ENCODE measurements at regions not wholly inside any gene's neighbourhood (a gene's known extent, or its start where the extent isn't known, plus 50 kb on each side); places are given as distances from the start of the nearest gene placed in this dataset.

- no peak for TF ChIP-seq ZBTB43 (CRISPR knock-in tag; IDR thresholded peaks at IDR 0.05)
- no peak for TF ChIP-seq ZNF219 (CRISPR knock-in tag; IDR thresholded peaks at IDR 0.05; ENCODE audit: borderline replicate concordance)
- TF ChIP-seq TP53 (CRISPR knock-in tag; IDR thresholded peaks at IDR 0.05): no peak
- no peak for TF ChIP-seq ZNF263 (CRISPR knock-in tag; IDR thresholded peaks at IDR 0.05; ENCODE audit: low read depth)
- TF ChIP-seq ZNF416 (CRISPR knock-in tag; IDR thresholded peaks at IDR 0.05): no peak
- TF ChIP-seq KAT7 (CRISPR knock-in tag; IDR thresholded peaks at IDR 0.05; ENCODE audit: borderline replicate concordance): no peak
- no peak for TF ChIP-seq EMX1 (CRISPR knock-in tag; IDR thresholded peaks at IDR 0.05)
- TF ChIP-seq, protein P1, sequence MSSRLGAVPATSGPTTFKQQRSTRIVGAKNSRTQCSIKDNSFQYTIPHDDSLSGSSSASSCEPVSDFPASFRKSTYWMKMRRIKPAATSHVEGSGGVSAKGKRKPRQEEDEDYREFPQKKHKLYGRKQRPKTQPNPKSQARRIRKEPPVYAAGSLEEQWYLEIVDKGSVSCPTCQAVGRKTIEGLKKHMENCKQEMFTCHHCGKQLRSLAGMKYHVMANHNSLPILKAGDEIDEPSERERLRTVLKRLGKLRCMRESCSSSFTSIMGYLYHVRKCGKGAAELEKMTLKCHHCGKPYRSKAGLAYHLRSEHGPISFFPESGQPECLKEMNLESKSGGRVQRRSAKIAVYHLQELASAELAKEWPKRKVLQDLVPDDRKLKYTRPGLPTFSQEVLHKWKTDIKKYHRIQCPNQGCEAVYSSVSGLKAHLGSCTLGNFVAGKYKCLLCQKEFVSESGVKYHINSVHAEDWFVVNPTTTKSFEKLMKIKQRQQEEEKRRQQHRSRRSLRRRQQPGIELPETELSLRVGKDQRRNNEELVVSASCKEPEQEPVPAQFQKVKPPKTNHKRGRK (CRISPR knock-in tag; IDR thresholded peaks at IDR 0.05; ENCODE audit: borderline replicate concordance): no peak
- no peak for TF ChIP-seq RELA (CRISPR knock-in tag; IDR thresholded peaks at IDR 0.05; ENCODE audit: borderline replicate concordance)
- TF ChIP-seq ATF2 (CRISPR knock-in tag; IDR thresholded peaks at IDR 0.05; ENCODE audit: borderline replicate concordance, low read depth): no peak
- TF ChIP-seq, protein P2, sequence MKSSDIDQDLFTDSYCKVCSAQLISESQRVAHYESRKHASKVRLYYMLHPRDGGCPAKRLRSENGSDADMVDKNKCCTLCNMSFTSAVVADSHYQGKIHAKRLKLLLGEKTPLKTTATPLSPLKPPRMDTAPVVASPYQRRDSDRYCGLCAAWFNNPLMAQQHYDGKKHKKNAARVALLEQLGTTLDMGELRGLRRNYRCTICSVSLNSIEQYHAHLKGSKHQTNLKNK (CRISPR knock-in tag; IDR thresholded peaks at IDR 0.05): no peak
- no peak for TF ChIP-seq NFE2L1 (CRISPR knock-in tag; IDR thresholded peaks at IDR 0.05)
- no peak for TF ChIP-seq NR1H2 (CRISPR knock-in tag; IDR thresholded peaks at IDR 0.05)
These were observed 379.5 kb downstream of the ETS1 start (continued) for GRCh38 chr11:128207861-128208321.

DNA sequence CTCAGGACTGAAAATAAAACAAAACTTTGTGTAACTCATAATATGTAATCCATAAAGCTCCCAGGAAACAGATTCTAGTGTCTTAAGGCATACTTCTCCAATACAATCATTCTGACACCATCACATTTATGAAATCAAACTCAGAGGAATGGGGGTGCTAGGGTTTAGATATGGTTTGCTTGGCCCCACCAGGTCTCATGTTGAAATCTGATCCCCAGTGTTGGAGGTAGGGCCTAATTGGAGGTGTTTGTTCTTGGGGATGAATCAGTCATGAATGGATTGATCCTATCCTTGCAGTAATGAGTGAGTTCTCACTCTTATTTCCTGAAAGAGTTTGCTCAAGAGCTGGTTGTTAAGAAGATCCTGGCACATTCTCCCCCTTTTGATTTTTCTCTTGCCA, 380.9 kb downstream of the ETS1 start:
- POLR2A ChIA-PET: no interaction called here
- no peak for ATAC-seq

More for the DNA sequence above, 380.9 kb downstream of the ETS1 start:
- Mint-ChIP-seq H3K4me1 (no peaks in the 10 kb centered on the region), H3K27ac (no peak overlapping the region), H3K4me3 (no peak overlapping the region), H3K27me3 (ENCODE audit: low read depth) (no peaks in the 10 kb centered on the region), H3K36me3 (no peaks in the 10 kb centered on the region), H3K9me3 (peaks cover 6% of the 10 kb centered on the region; the same call in 1 of the 2 replicates)
- CTCF ChIA-PET: no interaction called here
- DNase-seq (ENCODE audit: low spot score): no peak
- TF ChIP-seq CREM (CRISPR knock-in tag; IDR thresholded peaks at IDR 0.05) (no peak), NR1H2 (CRISPR knock-in tag; IDR thresholded peaks at IDR 0.05) (no peak), AR (CRISPR knock-in tag; IDR thresholded peaks at IDR 0.05) (no peak), ETV6 (CRISPR knock-in tag; IDR thresholded peaks at IDR 0.05) (no peak), RELA (CRISPR knock-in tag; IDR thresholded peaks at IDR 0.05; ENCODE audit: borderline replicate concordance) (no peak), CBFB (CRISPR knock-in tag; IDR thresholded peaks at IDR 0.05; ENCODE audit: low read depth) (no peak)
- TF ChIP-seq, protein P3, sequence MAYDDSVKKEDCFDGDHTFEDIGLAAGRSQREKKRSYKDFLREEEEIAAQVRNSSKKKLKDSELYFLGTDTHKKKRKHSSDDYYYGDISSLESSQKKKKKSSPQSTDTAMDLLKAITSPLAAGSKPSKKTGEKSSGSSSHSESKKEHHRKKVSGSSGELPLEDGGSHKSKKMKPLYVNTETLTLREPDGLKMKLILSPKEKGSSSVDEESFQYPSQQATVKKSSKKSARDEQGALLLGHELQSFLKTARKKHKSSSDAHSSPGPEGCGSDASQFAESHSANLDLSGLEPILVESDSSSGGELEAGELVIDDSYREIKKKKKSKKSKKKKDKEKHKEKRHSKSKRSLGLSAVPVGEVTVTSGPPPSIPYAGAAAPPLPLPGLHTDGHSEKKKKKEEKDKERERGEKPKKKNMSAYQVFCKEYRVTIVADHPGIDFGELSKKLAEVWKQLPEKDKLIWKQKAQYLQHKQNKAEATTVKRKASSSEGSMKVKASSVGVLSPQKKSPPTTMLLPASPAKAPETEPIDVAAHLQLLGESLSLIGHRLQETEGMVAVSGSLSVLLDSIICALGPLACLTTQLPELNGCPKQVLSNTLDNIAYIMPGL (CRISPR knock-in tag; IDR thresholded peaks at IDR 0.05): no peak
- TF ChIP-seq, protein P4, sequence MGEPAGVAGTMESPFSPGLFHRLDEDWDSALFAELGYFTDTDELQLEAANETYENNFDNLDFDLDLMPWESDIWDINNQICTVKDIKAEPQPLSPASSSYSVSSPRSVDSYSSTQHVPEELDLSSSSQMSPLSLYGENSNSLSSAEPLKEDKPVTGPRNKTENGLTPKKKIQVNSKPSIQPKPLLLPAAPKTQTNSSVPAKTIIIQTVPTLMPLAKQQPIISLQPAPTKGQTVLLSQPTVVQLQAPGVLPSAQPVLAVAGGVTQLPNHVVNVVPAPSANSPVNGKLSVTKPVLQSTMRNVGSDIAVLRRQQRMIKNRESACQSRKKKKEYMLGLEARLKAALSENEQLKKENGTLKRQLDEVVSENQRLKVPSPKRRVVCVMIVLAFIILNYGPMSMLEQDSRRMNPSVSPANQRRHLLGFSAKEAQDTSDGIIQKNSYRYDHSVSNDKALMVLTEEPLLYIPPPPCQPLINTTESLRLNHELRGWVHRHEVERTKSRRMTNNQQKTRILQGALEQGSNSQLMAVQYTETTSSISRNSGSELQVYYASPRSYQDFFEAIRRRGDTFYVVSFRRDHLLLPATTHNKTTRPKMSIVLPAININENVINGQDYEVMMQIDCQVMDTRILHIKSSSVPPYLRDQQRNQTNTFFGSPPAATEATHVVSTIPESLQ (CRISPR knock-in tag; IDR thresholded peaks at IDR 0.05): no peak

Data from WTC11 (cell line).